H9 (cell line): ENCODE measurements at regions not wholly inside any gene's neighbourhood (a gene's known extent, or its start where the extent isn't known, plus 50 kb on each side); places are given as distances from the start of the nearest gene placed in this dataset.

ENCODE experiments used
- DNase-seq: peaks from one replicate; pipeline ENCODE4 v3.0.0-alpha.2; 2017
- H2AFZ ChIP-seq: one replicate; pipeline ENCODE4 v1.6.1; 2013; ENCODE audit warnings: mild to moderate bottlenecking, low read length, control low read depth, moderate library complexity
- H2AK5ac ChIP-seq: 2 replicates; pipeline ENCODE4 v1.6.1; 2013; ENCODE audit warnings: low read length, control low read depth, mixed read lengths; ENCODE audit not compliant: insufficient read length
- H2BK120ac ChIP-seq: one replicate; pipeline ENCODE4 v1.6.1; 2013; ENCODE audit warnings: low read depth, mild to moderate bottlenecking, low read length, control low read depth, inconsistent platforms; ENCODE audit not compliant: poor library complexity, severe bottlenecking
- H2BK12ac ChIP-seq: 2 replicates; pipeline ENCODE4 v1.6.1; 2013; ENCODE audit warnings: low read length, control low read depth, mixed read lengths, low read depth; ENCODE audit not compliant: insufficient read length
- H2BK15ac ChIP-seq: 2 replicates; pipeline ENCODE4 v1.6.1; 2013; ENCODE audit warnings: low read depth, low read length, control low read depth
- H2BK20ac ChIP-seq: one replicate; pipeline ENCODE4 v1.6.1; 2013; ENCODE audit warnings: low read depth, mild to moderate bottlenecking, low read length, control low read depth, inconsistent platforms; ENCODE audit not compliant: poor library complexity, severe bottlenecking
- H2BK5ac ChIP-seq: 2 replicates; pipeline ENCODE4 v1.6.1; 2013; ENCODE audit warnings: low read length, control low read depth, mixed read lengths; ENCODE audit not compliant: insufficient read length
- H3K14ac ChIP-seq: 2 replicates; pipeline ENCODE4 v1.6.1; 2013; ENCODE audit warnings: low read length, control low read depth; ENCODE audit not compliant: insufficient read depth
- H3K18ac ChIP-seq: 2 replicates; pipeline ENCODE4 v1.6.1; 2013; ENCODE audit warnings: low read depth, mild to moderate bottlenecking, mixed read lengths, low read length, control low read depth; ENCODE audit not compliant: insufficient read length
- H3K23ac ChIP-seq: 2 replicates; pipeline ENCODE4 v1.6.1; 2013; ENCODE audit warnings: low read length, control low read depth, mixed read lengths, low read depth; ENCODE audit not compliant: insufficient read length
- H3K23me2 ChIP-seq: 2 replicates; pipeline ENCODE4 v1.6.1; 2013; ENCODE audit warnings: low read depth, mild to moderate bottlenecking, mixed read lengths, low read length, control low read depth; ENCODE audit not compliant: insufficient read length, poor library complexity, severe bottlenecking
- H3K27ac ChIP-seq: 2 replicates; pipeline ENCODE4 v1.5.1; 2013; ENCODE audit warnings: low read length, control low read depth, mixed read lengths, low read depth; ENCODE audit not compliant: insufficient read length
- H3K27me3 ChIP-seq: 2 replicates; pipeline ENCODE4 v1.6.1; 2013; ENCODE audit warnings: low read length, control low read depth, inconsistent platforms; ENCODE audit not compliant: insufficient read depth
- H3K4ac ChIP-seq: 2 replicates; pipeline ENCODE4 v1.6.1; 2013; ENCODE audit warnings: low read depth, mild to moderate bottlenecking, control low read depth, inconsistent platforms, low read length, moderate library complexity
- H3K4me1 ChIP-seq: 2 replicates; pipeline ENCODE4 v1.6.1; 2013; ENCODE audit warnings: low read length, control low read depth, inconsistent platforms; ENCODE audit not compliant: insufficient read depth
- H3K4me2 ChIP-seq: 2 replicates; pipeline ENCODE4 v1.6.1; 2013; ENCODE audit warnings: low read length, control low read depth, mixed read lengths; ENCODE audit not compliant: insufficient read length, insufficient read depth
- H3K56ac ChIP-seq: 2 replicates; pipeline ENCODE4 v1.6.1; 2013; ENCODE audit warnings: low read depth, mild to moderate bottlenecking, mixed read lengths, low read length, control low read depth; ENCODE audit not compliant: insufficient read length
- H3K79me1 ChIP-seq: 2 replicates; pipeline ENCODE4 v1.6.1; 2013; ENCODE audit warnings: low read depth, mild to moderate bottlenecking, moderate library complexity, low read length, control low read depth, inconsistent platforms; ENCODE audit not compliant: insufficient read depth, poor library complexity, severe bottlenecking
- H3K79me2 ChIP-seq: 2 replicates; pipeline ENCODE4 v1.6.1; 2013; ENCODE audit warnings: low read length, control low read depth, inconsistent platforms; ENCODE audit not compliant: insufficient read depth
- H3K9ac ChIP-seq: 2 replicates; pipeline ENCODE4 v1.6.1; 2013; ENCODE audit warnings: low read length, control low read depth, mixed read lengths; ENCODE audit not compliant: insufficient read length; ENCODE audit errors: extremely low read depth
- H3K9me3 ChIP-seq: one replicate; pipeline ENCODE4 v1.6.1; 2013; ENCODE audit warnings: low read depth, low read length, inconsistent platforms; ENCODE audit not compliant: control insufficient read depth
- H3T11ph ChIP-seq: one replicate; pipeline ENCODE4 v1.6.1; 2013; ENCODE audit warnings: mild to moderate bottlenecking, low read length, control low read depth, inconsistent platforms
- H4K20me1 ChIP-seq: one replicate; pipeline ENCODE4 v1.6.1; 2013; ENCODE audit not compliant: control insufficient read depth, insufficient read length, insufficient read depth
- H4K5ac ChIP-seq: 2 replicates; pipeline ENCODE4 v1.6.1; 2013; ENCODE audit warnings: low read depth, mild to moderate bottlenecking, mixed read lengths, low read length, control low read depth; ENCODE audit not compliant: insufficient read length
- H4K8ac ChIP-seq: replicated peaks from 2 replicates; pipeline ENCODE4 v1.6.1; 2013; ENCODE audit warnings: low read length, control low read depth, mixed read lengths, low read depth; ENCODE audit not compliant: insufficient read length
- H4K91ac ChIP-seq: 2 replicates; pipeline ENCODE4 v1.6.1; 2013; ENCODE audit warnings: low read depth, mild to moderate bottlenecking, moderate library complexity, mixed read lengths, low read length, control low read depth; ENCODE audit not compliant: insufficient read length
- H3K27ac Mint-ChIP-seq, 3 experiments: 2 replicates in 2 of 3; 3 replicates in 1 of 3; pipeline ENCODE4 v1.8.0; 2020 to 2021; ENCODE audit warnings: mixed read lengths in 3 of 3, mild to moderate bottlenecking in 1 of 3, moderate library complexity in 1 of 3
- H3K27me3 Mint-ChIP-seq: 2 replicates; pipeline ENCODE4 v1.8.0; 2021; ENCODE audit warnings: low read depth, mild to moderate bottlenecking, moderate library complexity, mixed read lengths
- H3K36me3 Mint-ChIP-seq, 3 experiments: 2 replicates in 2 of 3; 3 replicates in 1 of 3; pipeline ENCODE4 v1.8.0; 2020 to 2021; ENCODE audit warnings: low read depth in 3 of 3, mixed read lengths in 3 of 3; ENCODE audit not compliant: insufficient read depth in 1 of 3
- H3K4me1 Mint-ChIP-seq, 2 experiments: 2 replicates each; pipeline ENCODE4 v1.8.0; 2020; ENCODE audit warnings: mixed read lengths in 2 of 2
- H3K4me3 Mint-ChIP-seq, 2 experiments: 2 replicates in 1 of 2; 3 replicates in 1 of 2; pipeline ENCODE4 v1.8.0; 2020 to 2021; ENCODE audit warnings: mild to moderate bottlenecking in 2 of 2, mixed read lengths in 2 of 2, moderate library complexity in 1 of 2
- H3K9me3 Mint-ChIP-seq, 2 experiments: 2 replicates in 1 of 2; 3 replicates in 1 of 2; pipeline ENCODE4 v1.8.0; 2020; ENCODE audit warnings: mild to moderate bottlenecking in 2 of 2, mixed read lengths in 2 of 2, moderate library complexity in 1 of 2
- WGBS: extraction: QIAGEN DNeasy Blood & Tissue Kit; methylation state at CpG from one replicate; pipeline ENCODE4 v1.1.7; 2013; ENCODE audit warnings: missing lambda C conversion rate, low lambda C conversion rate, mixed read lengths; ENCODE audit not compliant: insufficient read length; ENCODE audit errors: extremely low coverage; 5-methylcytosine and 5-hydroxymethylcytosine counted together
- TF ChIP-seq, protein P1 (sequence below): fragments of 200-600 bp; sonication (generic); conservative IDR thresholded peaks from 3 replicates; pipeline ENCODE4 v1.8.0; 2021; ENCODE audit warnings: antibody characterized with exemption, mild to moderate bottlenecking

DNA sequence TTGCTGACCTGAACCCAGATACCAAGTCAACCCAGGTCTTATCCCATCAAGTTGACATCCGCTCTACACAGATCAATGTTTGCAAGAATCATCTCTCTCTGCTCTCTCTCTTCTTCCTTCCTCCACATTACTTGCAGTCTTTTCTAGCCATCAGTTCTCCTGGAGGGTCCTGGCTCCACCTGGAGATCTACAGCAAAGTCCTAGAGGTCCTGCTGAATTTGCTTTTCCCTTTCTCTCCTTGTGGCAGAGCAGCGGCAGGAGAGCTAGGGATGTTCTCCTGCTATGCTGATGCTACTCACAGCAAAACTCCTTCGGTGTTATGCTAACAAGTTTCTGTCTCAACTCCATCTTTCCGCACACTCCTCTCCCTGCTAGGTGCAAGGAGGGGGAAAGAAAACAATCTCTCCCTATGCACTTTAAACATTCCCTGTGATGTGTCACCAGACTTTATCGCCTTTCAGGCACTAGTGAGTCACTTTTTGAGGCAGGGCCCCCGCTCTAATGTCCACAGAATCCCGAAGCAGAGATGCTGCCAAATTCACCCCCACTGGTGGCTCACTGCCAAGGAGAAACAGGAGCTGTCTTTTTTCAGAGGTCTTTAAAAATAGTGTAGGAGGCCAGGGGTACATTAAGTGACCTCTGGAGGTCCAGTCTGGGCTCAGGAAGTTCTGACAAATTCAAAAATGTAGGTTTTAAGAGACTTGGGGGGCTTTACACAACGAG lies 62.6 kb downstream of the FAM50B start:
- Histone ChIP-seq H3K4ac (no peak overlapping the region), H2BK120ac (no peak overlapping the region), H3K9me3 (no peaks in the 10 kb centered on the region), H2BK20ac (no peak overlapping the region), H3K4me1 (no peaks in the 10 kb centered on the region), H2BK15ac (no peak overlapping the region), H2AK5ac (no peak overlapping the region), H4K20me1 (no peaks in the 10 kb centered on the region), H3K14ac (no peak overlapping the region), H2AFZ (no peak overlapping the region), H4K8ac (no peak overlapping the region), H3K27me3 (no peaks in the 10 kb centered on the region), H3K23ac (no peak overlapping the region), H3K56ac (no peak overlapping the region), H4K5ac (no peak overlapping the region), H3T11ph (no peak overlapping the region), H3K4me2 (no peak overlapping the region), H4K91ac (no peak overlapping the region), H3K27ac (no peak overlapping the region), H3K79me2 (no peaks in the 10 kb centered on the region), H2BK12ac (no peak overlapping the region), H3K9ac (no peak overlapping the region), H3K18ac (no peak overlapping the region), H3K23me2 (no peaks in the 10 kb centered on the region), H2BK5ac (no peak overlapping the region), H3K79me1 (no peaks in the 10 kb centered on the region)
- peaks cover 10% of the 10 kb centered on the region for H3K27me3 Mint-ChIP-seq
- peaks cover 6 to 7% of the 10 kb centered on the region in 2 experiments; a peak in 4 of 5 replicates for H3K9me3 Mint-ChIP-seq
- H3K4me3 Mint-ChIP-seq = no peak overlapping the region
- no CpG with 5 or more reads among the region's 8 CpGs for WGBS
- peaks cover 0 to 6% (median 0%) of the 10 kb centered on the region in 3 experiments; a peak in 3 of 7 replicates for H3K36me3 Mint-ChIP-seq
- TF ChIP-seq, protein P1, sequence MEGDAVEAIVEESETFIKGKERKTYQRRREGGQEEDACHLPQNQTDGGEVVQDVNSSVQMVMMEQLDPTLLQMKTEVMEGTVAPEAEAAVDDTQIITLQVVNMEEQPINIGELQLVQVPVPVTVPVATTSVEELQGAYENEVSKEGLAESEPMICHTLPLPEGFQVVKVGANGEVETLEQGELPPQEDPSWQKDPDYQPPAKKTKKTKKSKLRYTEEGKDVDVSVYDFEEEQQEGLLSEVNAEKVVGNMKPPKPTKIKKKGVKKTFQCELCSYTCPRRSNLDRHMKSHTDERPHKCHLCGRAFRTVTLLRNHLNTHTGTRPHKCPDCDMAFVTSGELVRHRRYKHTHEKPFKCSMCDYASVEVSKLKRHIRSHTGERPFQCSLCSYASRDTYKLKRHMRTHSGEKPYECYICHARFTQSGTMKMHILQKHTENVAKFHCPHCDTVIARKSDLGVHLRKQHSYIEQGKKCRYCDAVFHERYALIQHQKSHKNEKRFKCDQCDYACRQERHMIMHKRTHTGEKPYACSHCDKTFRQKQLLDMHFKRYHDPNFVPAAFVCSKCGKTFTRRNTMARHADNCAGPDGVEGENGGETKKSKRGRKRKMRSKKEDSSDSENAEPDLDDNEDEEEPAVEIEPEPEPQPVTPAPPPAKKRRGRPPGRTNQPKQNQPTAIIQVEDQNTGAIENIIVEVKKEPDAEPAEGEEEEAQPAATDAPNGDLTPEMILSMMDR = no peak
- H3K4me1 Mint-ChIP-seq = peaks cover 15 to 18% of the 10 kb centered on the region in 2 experiments
- H3K27ac Mint-ChIP-seq = no peak overlapping the region; a peak in 1 of 7 replicates
- peak; percentile 9 for DNase-seq
